ENCODE measurements at regions not wholly inside any gene's neighbourhood (a gene's known extent, or its start where the extent isn't known, plus 50 kb on each side); places are given as distances from the start of the nearest gene placed in this dataset.

DNA sequence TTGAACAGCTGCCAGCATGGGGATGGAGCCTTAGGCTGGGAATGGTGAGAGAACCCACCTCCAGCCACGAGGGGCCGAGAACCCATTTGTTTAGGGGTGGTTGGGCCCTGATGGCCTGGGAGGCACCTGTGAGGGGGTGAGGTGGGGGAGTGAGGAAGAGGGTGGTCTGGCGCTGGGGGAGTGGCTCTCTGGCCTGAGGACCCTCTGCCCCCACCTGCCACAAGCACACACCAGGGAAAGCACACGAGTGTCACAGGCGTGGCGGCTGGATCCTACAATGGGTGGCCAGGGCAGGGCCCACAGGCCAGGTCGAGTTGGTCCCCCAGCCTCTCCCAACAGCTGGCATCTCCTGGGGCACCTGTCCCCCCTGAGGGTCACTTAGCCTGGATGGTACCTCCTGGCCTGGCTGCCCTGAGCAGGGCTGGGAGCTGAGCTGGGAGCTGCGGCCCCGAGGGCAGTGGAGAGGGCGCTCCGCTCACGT is 340.5 kb downstream of the TMEM121 start:
- 90 to 91% methylated on average over 11 to 12 of the region's 12 CpGs for WGBS, 2 donors
- H3K4me3 ChIP-seq, result no peak overlapping the region
- peak in 1 of 3 donors; percentile 8 for DNase-seq

DNA sequence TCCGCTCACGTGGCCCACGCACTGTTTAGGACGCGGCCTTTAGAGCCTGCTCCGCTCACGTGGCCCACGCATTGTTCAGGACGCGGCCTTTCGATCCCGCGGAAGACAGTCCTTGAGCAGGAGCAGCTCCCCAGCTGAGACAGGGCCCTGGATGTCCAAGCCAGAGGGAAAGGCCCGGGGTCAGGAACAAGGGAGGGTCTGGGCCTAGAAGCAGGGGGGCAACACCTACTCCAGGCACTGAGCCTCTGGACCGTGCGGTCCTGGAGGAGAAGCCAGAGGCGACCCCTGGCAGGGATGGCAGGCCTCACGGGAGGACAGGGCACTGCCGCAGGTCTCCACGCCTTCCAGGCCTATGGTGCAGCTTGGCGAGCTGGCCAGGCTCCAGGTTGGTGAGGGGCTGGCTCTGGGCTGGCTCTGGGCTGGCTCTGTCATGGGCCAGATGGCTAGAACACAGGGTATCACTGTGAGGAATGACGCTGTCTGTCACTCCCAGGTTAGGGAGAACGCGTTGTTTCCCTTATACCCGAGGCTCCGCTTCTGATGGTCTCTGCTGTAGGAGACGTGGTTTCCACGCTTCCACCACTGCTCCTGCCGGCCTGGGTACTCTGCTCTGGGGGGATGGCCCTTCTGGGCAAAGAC is 341.7 kb downstream of the TMEM121 start:
- Histone ChIP-seq H3K9ac (ENCODE audit: insufficient read depth in 1 of 2, low read length in 2 of 2) (no peak overlapping the region), H3K27ac (ENCODE audit: low read depth in 1 of 2, low read length in 1 of 2) (no peak overlapping the region), H3K27me3 (ENCODE audit: control insufficient read depth in 3 of 3, insufficient read depth in 3 of 3, low read length in 2 of 3) (no peaks in the 10 kb centered on the region), H3K36me3 (ENCODE audit: control insufficient read depth in 4 of 4, insufficient read depth in 4 of 4, low read length in 4 of 4) (no peaks in the 10 kb centered on the region), H3K4me3 (no peak overlapping the region), H3K9me3 (ENCODE audit: control insufficient read depth in 4 of 4, insufficient read depth in 3 of 4, low read length in 3 of 4) (peaks cover 0 to 5% (median 0%) of the 10 kb centered on the region in 4 donors), H3K4me1 (ENCODE audit: control insufficient read depth in 5 of 5, insufficient read depth in 5 of 5, low read length in 5 of 5) (no peaks in the 10 kb centered on the region)
- WGBS, 2 donors, result 88 to 92% methylated on average over 27 to 29 of the region's 29 CpGs
- DNase-seq (peak in 1 of 3 donors; percentile 7), ATAC-seq (ENCODE audit: insufficient read depth, low FRiP score) (no peak)
- TF ChIP-seq, protein P1, sequence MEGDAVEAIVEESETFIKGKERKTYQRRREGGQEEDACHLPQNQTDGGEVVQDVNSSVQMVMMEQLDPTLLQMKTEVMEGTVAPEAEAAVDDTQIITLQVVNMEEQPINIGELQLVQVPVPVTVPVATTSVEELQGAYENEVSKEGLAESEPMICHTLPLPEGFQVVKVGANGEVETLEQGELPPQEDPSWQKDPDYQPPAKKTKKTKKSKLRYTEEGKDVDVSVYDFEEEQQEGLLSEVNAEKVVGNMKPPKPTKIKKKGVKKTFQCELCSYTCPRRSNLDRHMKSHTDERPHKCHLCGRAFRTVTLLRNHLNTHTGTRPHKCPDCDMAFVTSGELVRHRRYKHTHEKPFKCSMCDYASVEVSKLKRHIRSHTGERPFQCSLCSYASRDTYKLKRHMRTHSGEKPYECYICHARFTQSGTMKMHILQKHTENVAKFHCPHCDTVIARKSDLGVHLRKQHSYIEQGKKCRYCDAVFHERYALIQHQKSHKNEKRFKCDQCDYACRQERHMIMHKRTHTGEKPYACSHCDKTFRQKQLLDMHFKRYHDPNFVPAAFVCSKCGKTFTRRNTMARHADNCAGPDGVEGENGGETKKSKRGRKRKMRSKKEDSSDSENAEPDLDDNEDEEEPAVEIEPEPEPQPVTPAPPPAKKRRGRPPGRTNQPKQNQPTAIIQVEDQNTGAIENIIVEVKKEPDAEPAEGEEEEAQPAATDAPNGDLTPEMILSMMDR (IDR thresholded peaks at IDR 0.05; ENCODE audit: control extremely low read depth, extremely low read depth), result no peak

More for the DNA sequence above, 340.5 kb downstream of the TMEM121 start:
- Histone ChIP-seq H3K9ac (ENCODE audit: insufficient read depth in 1 of 2, low read length in 2 of 2) (no peak overlapping the region), H3K27ac (ENCODE audit: low read depth in 1 of 2, low read length in 1 of 2) (no peak overlapping the region), H3K9me3 (ENCODE audit: control insufficient read depth in 4 of 4, insufficient read depth in 3 of 4, low read length in 3 of 4) (peaks cover 0 to 5% (median 0%) of the 10 kb centered on the region in 4 donors), H3K36me3 (ENCODE audit: control insufficient read depth in 4 of 4, insufficient read depth in 4 of 4, low read length in 4 of 4) (no peaks in the 10 kb centered on the region), H3K4me1 (ENCODE audit: control insufficient read depth in 5 of 5, insufficient read depth in 5 of 5, low read length in 5 of 5) (no peaks in the 10 kb centered on the region), H3K27me3 (ENCODE audit: control insufficient read depth in 3 of 3, insufficient read depth in 3 of 3, low read length in 2 of 3) (no peaks in the 10 kb centered on the region)
- ATAC-seq (ENCODE audit: insufficient read depth, low FRiP score), result no peak
- TF ChIP-seq, protein P1 (IDR thresholded peaks at IDR 0.05; ENCODE audit: control extremely low read depth, extremely low read depth), result no peak

DNA sequence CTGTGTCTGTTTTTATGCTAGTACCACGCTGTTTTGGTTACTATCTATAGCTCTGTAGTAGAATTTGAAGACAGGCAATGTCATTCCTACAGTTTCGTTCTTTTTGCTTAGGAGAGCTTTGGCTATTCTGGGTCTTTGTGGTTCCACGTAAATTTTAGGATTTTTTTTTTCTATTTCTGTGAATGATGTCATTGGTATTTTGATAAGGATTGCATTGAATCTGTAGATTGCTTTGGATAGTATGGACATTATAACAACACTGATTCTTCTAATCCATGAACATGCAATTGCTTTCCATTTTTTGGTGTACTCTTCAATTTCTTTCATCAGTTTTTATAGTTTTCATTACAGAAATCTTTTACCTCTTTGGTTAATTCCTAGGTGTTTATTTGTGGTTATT is 345.2 kb downstream of the TMEM121 start:
- WGBS, 2 donors, result 69 to 80% methylated on average over 3 of the region's 3 CpGs
- H3K4me3 ChIP-seq, result no peak overlapping the region
- ATAC-seq (ENCODE audit: insufficient read depth, low FRiP score), result no peak
- H3K36me3 ChIP-seq (ENCODE audit: control insufficient read depth in 4 of 4, insufficient read depth in 4 of 4, low read length in 4 of 4), result no peaks in the 10 kb centered on the region
- no peaks in the 10 kb centered on the region for H3K27me3 ChIP-seq (ENCODE audit: control insufficient read depth in 3 of 3, insufficient read depth in 3 of 3, low read length in 2 of 3)
- no peak overlapping the region for H3K27ac ChIP-seq (ENCODE audit: low read depth in 1 of 2, low read length in 1 of 2)
- peaks cover 0 to 5% (median 0%) of the 10 kb centered on the region in 4 donors for H3K9me3 ChIP-seq (ENCODE audit: control insufficient read depth in 4 of 4, insufficient read depth in 3 of 4, low read length in 3 of 4)
- TF ChIP-seq, protein P1 (IDR thresholded peaks at IDR 0.05; ENCODE audit: control extremely low read depth, extremely low read depth), result no peak
- no peak overlapping the region for H3K9ac ChIP-seq (ENCODE audit: insufficient read depth in 1 of 2, low read length in 2 of 2)
- H3K4me1 ChIP-seq (ENCODE audit: control insufficient read depth in 5 of 5, insufficient read depth in 5 of 5, low read length in 5 of 5), result no peaks in the 10 kb centered on the region
- DNase-seq, result no peak
